ENCODE measurements at regions not wholly inside any gene's neighbourhood (a gene's known extent, or its start where the extent isn't known, plus 50 kb on each side); places are given as distances from the start of the nearest gene placed in this dataset.

DNA sequence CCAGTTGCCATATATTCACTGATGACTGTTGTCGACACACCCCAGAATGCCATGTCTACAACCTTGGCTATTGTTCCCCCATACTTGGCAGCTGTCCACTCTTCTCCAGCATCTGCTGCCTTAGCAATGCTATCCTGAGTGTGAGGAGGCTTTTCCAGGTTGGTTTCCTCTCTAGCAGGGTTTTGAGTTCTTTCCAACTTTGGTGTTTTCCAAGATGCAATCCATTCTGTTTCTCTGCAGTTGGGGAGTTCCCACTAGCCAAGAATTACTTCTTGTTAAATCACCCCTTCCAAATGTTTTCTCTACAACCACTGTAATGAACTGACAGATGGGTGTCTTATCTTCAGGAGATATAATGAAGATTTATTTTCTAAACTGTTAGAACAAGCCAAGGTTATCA lies 617.4 kb downstream of the CCSER2 start:
- TF ChIP-seq POLR2A (IDR thresholded peaks at IDR 0.05; ENCODE audit: low read depth), result no peak
- no peak for TF ChIP-seq EP300 (IDR thresholded peaks at IDR 0.05)
- TF ChIP-seq, protein P1, sequence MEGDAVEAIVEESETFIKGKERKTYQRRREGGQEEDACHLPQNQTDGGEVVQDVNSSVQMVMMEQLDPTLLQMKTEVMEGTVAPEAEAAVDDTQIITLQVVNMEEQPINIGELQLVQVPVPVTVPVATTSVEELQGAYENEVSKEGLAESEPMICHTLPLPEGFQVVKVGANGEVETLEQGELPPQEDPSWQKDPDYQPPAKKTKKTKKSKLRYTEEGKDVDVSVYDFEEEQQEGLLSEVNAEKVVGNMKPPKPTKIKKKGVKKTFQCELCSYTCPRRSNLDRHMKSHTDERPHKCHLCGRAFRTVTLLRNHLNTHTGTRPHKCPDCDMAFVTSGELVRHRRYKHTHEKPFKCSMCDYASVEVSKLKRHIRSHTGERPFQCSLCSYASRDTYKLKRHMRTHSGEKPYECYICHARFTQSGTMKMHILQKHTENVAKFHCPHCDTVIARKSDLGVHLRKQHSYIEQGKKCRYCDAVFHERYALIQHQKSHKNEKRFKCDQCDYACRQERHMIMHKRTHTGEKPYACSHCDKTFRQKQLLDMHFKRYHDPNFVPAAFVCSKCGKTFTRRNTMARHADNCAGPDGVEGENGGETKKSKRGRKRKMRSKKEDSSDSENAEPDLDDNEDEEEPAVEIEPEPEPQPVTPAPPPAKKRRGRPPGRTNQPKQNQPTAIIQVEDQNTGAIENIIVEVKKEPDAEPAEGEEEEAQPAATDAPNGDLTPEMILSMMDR (IDR thresholded peaks at IDR 0.05), result no peak
- no peak for TF ChIP-seq POLR2AphosphoS5 (IDR thresholded peaks at IDR 0.05)
- no peak for DNase-seq (ENCODE audit: extremely low spot score)
- Histone ChIP-seq H3K4me1 (no peaks in the 10 kb centered on the region), H3K27me3 (no peaks in the 10 kb centered on the region), H3K36me3 (no peaks in the 10 kb centered on the region), H3K9me3 (no peaks in the 10 kb centered on the region), H3K27ac (replicated peaks in 1 of 4) (no peak overlapping the region), H3K4me3 (no peak overlapping the region)
- intact Hi-C loops (cut with DNase I), result no loop called here
- WGBS, result 94% methylated on average over 1 of the region's 1 CpG

DNA sequence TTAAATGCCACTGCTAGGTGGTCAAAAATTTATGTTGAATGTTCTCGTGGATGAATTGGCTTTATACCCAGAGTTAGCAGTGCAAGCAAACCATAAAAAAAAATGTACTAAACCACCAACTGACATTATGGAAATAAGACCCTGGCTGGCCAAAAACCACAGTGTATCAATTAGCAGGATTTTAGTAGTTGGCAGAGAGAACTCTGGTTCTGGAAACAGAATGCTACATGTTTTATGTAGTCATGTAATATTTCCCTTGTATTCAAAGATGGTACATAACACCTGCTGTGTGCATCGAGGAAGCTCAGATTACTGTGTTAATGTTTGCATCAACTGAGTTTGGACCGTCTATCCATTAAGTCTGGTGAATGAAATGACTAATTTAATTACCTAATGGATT lies 618.5 kb downstream of the CCSER2 start:
- no peak for TF ChIP-seq POLR2AphosphoS5 (IDR thresholded peaks at IDR 0.05)
- no peak for TF ChIP-seq POLR2A (IDR thresholded peaks at IDR 0.05; ENCODE audit: low read depth)
- TF ChIP-seq EP300 (IDR thresholded peaks at IDR 0.05), result no peak
- TF ChIP-seq, protein P1 (IDR thresholded peaks at IDR 0.05), result no peak
- Histone ChIP-seq H3K36me3 (no peaks in the 10 kb centered on the region), H3K4me3 (no peak overlapping the region), H3K27me3 (no peaks in the 10 kb centered on the region), H3K4me1 (no peaks in the 10 kb centered on the region), H3K27ac (replicated peaks in 1 of 4) (no peak overlapping the region), H3K9me3 (no peaks in the 10 kb centered on the region)
- DNase-seq (ENCODE audit: extremely low spot score), result no peak
- 66% methylated on average over 3 of the region's 3 CpGs for WGBS
- intact Hi-C loops (cut with DNase I), result no loop called here

DNA sequence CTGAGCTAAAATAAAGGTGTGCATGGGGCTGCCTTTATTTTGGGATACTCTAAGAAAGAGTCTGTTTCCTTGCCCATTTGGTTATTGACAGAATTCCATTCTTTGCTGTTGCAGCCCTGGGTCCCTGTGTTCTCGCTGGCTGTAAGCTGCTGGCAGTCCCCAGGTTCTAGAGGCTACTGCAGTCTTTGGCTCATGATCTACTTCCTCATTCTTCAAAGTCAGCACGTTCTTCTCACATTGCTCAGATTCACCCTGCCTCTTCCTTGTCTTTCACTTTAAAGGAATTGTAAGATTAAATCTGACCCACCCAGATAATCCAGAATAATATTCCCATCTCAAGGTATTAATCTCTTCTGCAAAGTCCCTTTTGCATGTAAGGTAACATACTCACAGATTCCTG lies 620.3 kb downstream of the CCSER2 start:
- Histone ChIP-seq H3K27me3 (no peaks in the 10 kb centered on the region), H3K36me3 (no peaks in the 10 kb centered on the region), H3K4me1 (no peaks in the 10 kb centered on the region), H3K9me3 (no peaks in the 10 kb centered on the region), H3K27ac (replicated peaks in 1 of 4) (no peak overlapping the region), H3K4me3 (no peak overlapping the region)
- no peak for DNase-seq (ENCODE audit: extremely low spot score)
- TF ChIP-seq, protein P1 (IDR thresholded peaks at IDR 0.05), result no peak
- TF ChIP-seq POLR2AphosphoS5 (IDR thresholded peaks at IDR 0.05) (no peak), EP300 (IDR thresholded peaks at IDR 0.05) (no peak), POLR2A (IDR thresholded peaks at IDR 0.05; ENCODE audit: low read depth) (no peak)
- 46% methylated on average over 2 of the region's 2 CpGs for WGBS
- intact Hi-C loops (cut with DNase I), result no loop called here

DNA sequence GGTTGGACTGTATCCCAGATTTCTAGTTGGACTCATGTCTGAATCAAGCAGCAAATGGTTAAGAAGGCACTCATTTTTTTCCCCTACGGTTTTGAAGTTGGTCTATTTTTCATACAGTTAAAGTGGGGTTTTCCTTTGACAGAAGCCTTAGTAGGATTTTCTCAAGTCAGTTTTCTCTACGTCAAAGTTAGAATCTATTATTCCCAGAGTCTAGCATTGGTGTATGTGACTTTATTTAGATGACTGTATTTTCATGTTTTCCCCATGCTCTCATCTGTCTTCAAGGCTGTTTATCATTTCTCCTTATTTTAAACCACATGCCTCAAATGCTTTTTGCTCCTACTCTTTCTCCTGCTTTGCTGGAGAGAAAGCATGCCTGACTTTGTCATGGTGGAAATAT lies 623.2 kb downstream of the CCSER2 start:
- DNase-seq (ENCODE audit: extremely low spot score), result no peak
- TF ChIP-seq POLR2AphosphoS5 (IDR thresholded peaks at IDR 0.05), result no peak
- TF ChIP-seq, protein P1 (IDR thresholded peaks at IDR 0.05), result no peak
- no peak for TF ChIP-seq EP300 (IDR thresholded peaks at IDR 0.05)
- no peak for TF ChIP-seq POLR2A (IDR thresholded peaks at IDR 0.05; ENCODE audit: low read depth)
- intact Hi-C loops (cut with DNase I), result no loop called here
- H3K4me3 ChIP-seq, result no peak overlapping the region
- no peak overlapping the region for H3K27ac ChIP-seq (replicated peaks in 1 of 4)
- H3K9me3 ChIP-seq, result peaks cover 0 to 3% (median 0%) of the 10 kb centered on the region in 4 donors
- H3K27me3 ChIP-seq, result no peaks in the 10 kb centered on the region
- no peaks in the 10 kb centered on the region for H3K36me3 ChIP-seq
- WGBS, result 45% methylated on average over 2 of the region's 2 CpGs
- H3K4me1 ChIP-seq, result no peaks in the 10 kb centered on the region

DNA sequence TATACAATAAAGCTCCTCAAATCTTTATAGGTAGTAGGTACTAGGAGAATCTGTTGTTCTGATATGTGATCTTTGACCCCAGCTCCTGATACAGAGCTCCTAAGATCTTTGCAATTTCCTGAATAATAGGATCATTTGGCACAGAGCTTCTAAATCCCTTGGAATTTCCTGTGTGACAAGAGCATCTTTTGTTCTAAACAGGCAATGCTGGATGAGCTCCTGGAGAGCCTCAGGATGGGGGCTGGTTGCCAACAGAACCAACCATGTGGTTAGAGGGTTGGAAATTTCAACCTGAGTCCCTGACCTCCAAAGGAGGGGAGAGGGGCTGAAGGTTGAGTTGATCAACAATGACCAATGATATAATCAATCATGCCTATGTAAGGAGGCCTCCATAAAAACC lies 629.0 kb downstream of the CCSER2 start:
- H3K27ac ChIP-seq (replicated peaks in 1 of 4), result no peak overlapping the region

More for the DNA sequence above, 629.0 kb downstream of the CCSER2 start:
- H3K27me3 ChIP-seq, result no peaks in the 10 kb centered on the region
- no peak for TF ChIP-seq EP300 (IDR thresholded peaks at IDR 0.05)
- TF ChIP-seq, protein P1 (IDR thresholded peaks at IDR 0.05), result no peak
- TF ChIP-seq POLR2A (IDR thresholded peaks at IDR 0.05; ENCODE audit: low read depth), result no peak
- TF ChIP-seq POLR2AphosphoS5 (IDR thresholded peaks at IDR 0.05), result no peak
- H3K9me3 ChIP-seq, result peaks cover 0 to 3% (median 0%) of the 10 kb centered on the region in 4 donors
- intact Hi-C loops (cut with DNase I), result no loop called here
- no peaks in the 10 kb centered on the region for H3K4me1 ChIP-seq
- H3K36me3 ChIP-seq, result no peaks in the 10 kb centered on the region
- no peak for DNase-seq (ENCODE audit: extremely low spot score)
- H3K4me3 ChIP-seq, result no peak overlapping the region
